ENCODE measurements at regions not wholly inside any gene's neighbourhood (a gene's known extent, or its start where the extent isn't known, plus 50 kb on each side); places are given as distances from the start of the nearest gene placed in this dataset.

- DNase-seq (ENCODE audit: low read depth), result no peak
Measured at GRCh38 chr18:70671889-70672565, 383.2 kb downstream of the SOCS6 start.

GRCh38 chr18:70666936-70667335 is 378.1 kb downstream of the SOCS6 start:
- DNase-seq (ENCODE audit: low read depth), result no peak

GRCh38 chr18:70663141-70663540 is 374.3 kb downstream of the SOCS6 start:
- DNase-seq (ENCODE audit: low read depth), result no peak

- DNase-seq (ENCODE audit: low read depth), result no peak
Measured at GRCh38 chr18:70662588-70662987, 373.7 kb downstream of the SOCS6 start.

- no peak for DNase-seq (ENCODE audit: low read depth)
Measured at GRCh38 chr18:70659036-70659925, 370.4 kb downstream of the SOCS6 start.

- no peak for DNase-seq (ENCODE audit: low read depth)
Measured at GRCh38 chr18:70653671-70654070, 364.8 kb downstream of the SOCS6 start.

GRCh38 chr18:70650878-70651277 is 362.0 kb downstream of the SOCS6 start:
- DNase-seq (ENCODE audit: low read depth), result no peak

GRCh38 chr18:70649683-70650082 is 360.8 kb downstream of the SOCS6 start:
- DNase-seq (ENCODE audit: low read depth), result no peak

GRCh38 chr18:70645971-70646370 is 357.1 kb downstream of the SOCS6 start:
- no peak for DNase-seq (ENCODE audit: low read depth)

- no peak for DNase-seq (ENCODE audit: low read depth)
Measured at GRCh38 chr18:70643812-70644211, 355.0 kb downstream of the SOCS6 start.

- DNase-seq (ENCODE audit: low read depth), result no peak
Measured at GRCh38 chr18:70641156-70641775, 352.4 kb downstream of the SOCS6 start.

- DNase-seq (ENCODE audit: low read depth), result no peak
Measured at GRCh38 chr18:70640336-70640887, 351.6 kb downstream of the SOCS6 start.

GRCh38 chr18:70636991-70637390 is 348.1 kb downstream of the SOCS6 start:
- DNase-seq (ENCODE audit: low read depth), result no peak

GRCh38 chr18:70634576-70635147 is 345.8 kb downstream of the SOCS6 start:
- no peak for DNase-seq (ENCODE audit: low read depth)

GRCh38 chr18:70627182-70627802 is 338.4 kb downstream of the SOCS6 start:
- no peak for DNase-seq (ENCODE audit: low read depth)

GRCh38 chr18:70622622-70623419 is 334.0 kb downstream of the SOCS6 start:
- no peak for DNase-seq (ENCODE audit: low read depth)

GRCh38 chr18:70621710-70622109 is 332.9 kb downstream of the SOCS6 start:
- DNase-seq (ENCODE audit: low read depth), result no peak

GRCh38 chr18:70620837-70621612 is 332.2 kb downstream of the SOCS6 start:
- DNase-seq (ENCODE audit: low read depth), result no peak

GRCh38 chr18:70617020-70617763 is 328.3 kb downstream of the SOCS6 start:
- no peak for DNase-seq (ENCODE audit: low read depth)
